Neural cell (in vitro differentiated cells): ENCODE measurements at regions not wholly inside any gene's neighbourhood (a gene's known extent, or its start where the extent isn't known, plus 50 kb on each side); places are given as distances from the start of the nearest gene placed in this dataset.

ENCODE experiments used
- H2AFZ ChIP-seq: fragments of 200-600, 300-800 bp; sonication (generic), shearing (Covaris generic); 2 replicates; pipeline ENCODE4 v1.6.0; 2014; ENCODE audit warnings: low read depth, mild to moderate bottlenecking, antibody characterized with exemption, low read length, moderate library complexity
- H3F3A ChIP-seq: fragments of 200-600 bp; shearing (Covaris generic); 2 replicates; pipeline ENCODE4 v1.6.1; 2016; ENCODE audit warnings: mild to moderate bottlenecking, moderate library complexity, mixed read lengths, antibody characterized with exemption, low read length; ENCODE audit not compliant: insufficient read depth, poor library complexity, severe bottlenecking
- H3K27ac ChIP-seq: fragments of 200-600, 300-800 bp; sonication (generic), shearing (Covaris generic); 2 replicates; pipeline ENCODE4 v1.5.1; 2014; ENCODE audit warnings: mild to moderate bottlenecking, low read length, moderate library complexity
- H3K27me3 ChIP-seq: fragments of 300-800, 200-600 bp; sonication (generic), shearing (Covaris generic); 2 replicates; pipeline ENCODE4 v1.6.0; 2014; ENCODE audit warnings: mild to moderate bottlenecking, low read depth, low read length, moderate library complexity; ENCODE audit not compliant: insufficient read depth
- H3K36me3 ChIP-seq: fragments of 300-800, 200-600 bp; sonication (generic), shearing (Covaris generic); 2 replicates; pipeline ENCODE4 v1.5.1; 2014; ENCODE audit warnings: mild to moderate bottlenecking, antibody characterized with exemption, low read length, moderate library complexity; ENCODE audit not compliant: insufficient read depth
- H3K4me2 ChIP-seq: fragments of 300-800, 200-600 bp; sonication (generic), shearing (Covaris generic); 2 replicates; pipeline ENCODE4 v1.6.0; 2014; ENCODE audit warnings: mild to moderate bottlenecking, low read length
- H3K4me3 ChIP-seq: fragments of 300-800, 200-600 bp; sonication (generic), shearing (Covaris generic); 2 replicates; pipeline ENCODE4 v1.5.1; 2014; ENCODE audit warnings: mild to moderate bottlenecking, low read length, moderate library complexity
- H3K79me2 ChIP-seq: fragments of 200-600 bp; shearing (Covaris generic); replicated peaks from 2 replicates; pipeline ENCODE4 v1.6.0; 2014; ENCODE audit warnings: mild to moderate bottlenecking, low read length, moderate library complexity; ENCODE audit not compliant: insufficient read depth
- H3K9ac ChIP-seq: fragments of 300-800, 200-600 bp; sonication (generic), shearing (Covaris generic); 2 replicates; pipeline ENCODE4 v1.6.1; 2016; ENCODE audit warnings: mild to moderate bottlenecking, low read length, mixed read lengths
- H3K9me2 ChIP-seq: fragments of 200-600 bp; shearing (Covaris generic); 2 replicates; pipeline ENCODE4 v1.6.1; 2016; ENCODE audit warnings: mild to moderate bottlenecking, low read length, mixed read lengths; ENCODE audit not compliant: insufficient read depth
- H3K9me3 ChIP-seq: fragments of 200-600, 300-800 bp; sonication (generic), shearing (Covaris generic); 2 replicates; pipeline ENCODE4 v1.6.1; 2016; ENCODE audit warnings: mild to moderate bottlenecking, mixed run types, low read length, moderate library complexity, mixed read lengths
- H4K20me1 ChIP-seq: fragments of 200-600 bp; shearing (Covaris generic); 2 replicates; pipeline ENCODE4 v1.6.1; 2016; ENCODE audit warnings: mild to moderate bottlenecking, mixed run types; ENCODE audit not compliant: insufficient read depth
- EP300 ChIP-seq: fragments of 450-650 bp; conservative IDR thresholded peaks from 2 replicates; pipeline ENCODE4 v1.6.1; 2014; ENCODE audit warnings: antibody characterized with exemption, mild to moderate bottlenecking, moderate library complexity; ENCODE audit not compliant: poor library complexity, severe bottlenecking
- EZH2 ChIP-seq: fragments of 200-600, 300-800 bp; shearing (Covaris generic), sonication (generic); IDR thresholded peaks from 2 replicates; pipeline ENCODE4 v1.6.1; 2014; ENCODE audit warnings: antibody characterized with exemption, low read length, borderline replicate concordance, mild to moderate bottlenecking; ENCODE audit not compliant: insufficient read depth, poor library complexity, severe bottlenecking
- MXI1 ChIP-seq: fragments of 450-650 bp; conservative IDR thresholded peaks from 2 replicates; pipeline ENCODE4 v1.6.1; 2014; ENCODE audit warnings: antibody characterized with exemption, mild to moderate bottlenecking; ENCODE audit not compliant: poor library complexity, severe bottlenecking
- POLR2AphosphoS5 ChIP-seq: IDR thresholded peaks from 2 replicates; pipeline ENCODE4 v1.6.1; 2012
- RAD21 ChIP-seq: fragments of 450-650 bp; conservative IDR thresholded peaks from 2 replicates; pipeline ENCODE4 v1.6.1; 2014; ENCODE audit warnings: antibody characterized with exemption, mild to moderate bottlenecking, moderate library complexity
- SMC3 ChIP-seq: fragments of 450-650 bp; conservative IDR thresholded peaks from 2 replicates; pipeline ENCODE4 v1.6.1; 2014; ENCODE audit warnings: antibody characterized with exemption, mild to moderate bottlenecking, moderate library complexity; ENCODE audit not compliant: poor library complexity
- TAF1 ChIP-seq: IDR thresholded peaks from 2 replicates; pipeline ENCODE4 v1.6.1; 2012; ENCODE audit warnings: low read depth
- small RNA-seq, 3 experiments: library from RNA; depleted of rRNA; stranded (forward); fragments of <200 nt; gene quantifications; one replicate each; pipeline ENCODE3, GENCODE V24; 2012
- TF ChIP-seq, protein P1 (sequence below): fragments of 450-650 bp; IDR thresholded peaks from 2 replicates; pipeline ENCODE4 v1.5.1; 2014; ENCODE audit warnings: antibody characterized with exemption, mild to moderate bottlenecking, moderate library complexity; ENCODE audit not compliant: poor library complexity, severe bottlenecking
- TF ChIP-seq, protein P2 (sequence below): IDR thresholded peaks from 2 replicates; pipeline ENCODE4 v1.6.1; 2012; ENCODE audit warnings: borderline replicate concordance

- H4K20me1 ChIP-seq = no peaks in the 10 kb centered on the region
- H3K4me2 ChIP-seq = no peak overlapping the region
- no peaks in the 10 kb centered on the region for H3K9me3 ChIP-seq
- H3K27ac ChIP-seq = no peak overlapping the region
- H3K4me3 ChIP-seq = no peak overlapping the region
- no peaks in the 10 kb centered on the region for H3K36me3 ChIP-seq
- TF ChIP-seq, protein P1, sequence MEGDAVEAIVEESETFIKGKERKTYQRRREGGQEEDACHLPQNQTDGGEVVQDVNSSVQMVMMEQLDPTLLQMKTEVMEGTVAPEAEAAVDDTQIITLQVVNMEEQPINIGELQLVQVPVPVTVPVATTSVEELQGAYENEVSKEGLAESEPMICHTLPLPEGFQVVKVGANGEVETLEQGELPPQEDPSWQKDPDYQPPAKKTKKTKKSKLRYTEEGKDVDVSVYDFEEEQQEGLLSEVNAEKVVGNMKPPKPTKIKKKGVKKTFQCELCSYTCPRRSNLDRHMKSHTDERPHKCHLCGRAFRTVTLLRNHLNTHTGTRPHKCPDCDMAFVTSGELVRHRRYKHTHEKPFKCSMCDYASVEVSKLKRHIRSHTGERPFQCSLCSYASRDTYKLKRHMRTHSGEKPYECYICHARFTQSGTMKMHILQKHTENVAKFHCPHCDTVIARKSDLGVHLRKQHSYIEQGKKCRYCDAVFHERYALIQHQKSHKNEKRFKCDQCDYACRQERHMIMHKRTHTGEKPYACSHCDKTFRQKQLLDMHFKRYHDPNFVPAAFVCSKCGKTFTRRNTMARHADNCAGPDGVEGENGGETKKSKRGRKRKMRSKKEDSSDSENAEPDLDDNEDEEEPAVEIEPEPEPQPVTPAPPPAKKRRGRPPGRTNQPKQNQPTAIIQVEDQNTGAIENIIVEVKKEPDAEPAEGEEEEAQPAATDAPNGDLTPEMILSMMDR = no peak
- TF ChIP-seq, protein P2, sequence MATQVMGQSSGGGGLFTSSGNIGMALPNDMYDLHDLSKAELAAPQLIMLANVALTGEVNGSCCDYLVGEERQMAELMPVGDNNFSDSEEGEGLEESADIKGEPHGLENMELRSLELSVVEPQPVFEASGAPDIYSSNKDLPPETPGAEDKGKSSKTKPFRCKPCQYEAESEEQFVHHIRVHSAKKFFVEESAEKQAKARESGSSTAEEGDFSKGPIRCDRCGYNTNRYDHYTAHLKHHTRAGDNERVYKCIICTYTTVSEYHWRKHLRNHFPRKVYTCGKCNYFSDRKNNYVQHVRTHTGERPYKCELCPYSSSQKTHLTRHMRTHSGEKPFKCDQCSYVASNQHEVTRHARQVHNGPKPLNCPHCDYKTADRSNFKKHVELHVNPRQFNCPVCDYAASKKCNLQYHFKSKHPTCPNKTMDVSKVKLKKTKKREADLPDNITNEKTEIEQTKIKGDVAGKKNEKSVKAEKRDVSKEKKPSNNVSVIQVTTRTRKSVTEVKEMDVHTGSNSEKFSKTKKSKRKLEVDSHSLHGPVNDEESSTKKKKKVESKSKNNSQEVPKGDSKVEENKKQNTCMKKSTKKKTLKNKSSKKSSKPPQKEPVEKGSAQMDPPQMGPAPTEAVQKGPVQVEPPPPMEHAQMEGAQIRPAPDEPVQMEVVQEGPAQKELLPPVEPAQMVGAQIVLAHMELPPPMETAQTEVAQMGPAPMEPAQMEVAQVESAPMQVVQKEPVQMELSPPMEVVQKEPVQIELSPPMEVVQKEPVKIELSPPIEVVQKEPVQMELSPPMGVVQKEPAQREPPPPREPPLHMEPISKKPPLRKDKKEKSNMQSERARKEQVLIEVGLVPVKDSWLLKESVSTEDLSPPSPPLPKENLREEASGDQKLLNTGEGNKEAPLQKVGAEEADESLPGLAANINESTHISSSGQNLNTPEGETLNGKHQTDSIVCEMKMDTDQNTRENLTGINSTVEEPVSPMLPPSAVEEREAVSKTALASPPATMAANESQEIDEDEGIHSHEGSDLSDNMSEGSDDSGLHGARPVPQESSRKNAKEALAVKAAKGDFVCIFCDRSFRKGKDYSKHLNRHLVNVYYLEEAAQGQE = no peak
- TF ChIP-seq RAD21 = no peak
- TF ChIP-seq TAF1 = no peak
- TF ChIP-seq SMC3 = no peak
- TF ChIP-seq EZH2 = no peak
- no peak for TF ChIP-seq MXI1
- TF ChIP-seq POLR2AphosphoS5 = no peak
- no peak for TF ChIP-seq EP300
- no peaks in the 10 kb centered on the region for H3F3A ChIP-seq
- no peak overlapping the region for H2AFZ ChIP-seq
- H3K27me3 ChIP-seq = no peaks in the 10 kb centered on the region
- H3K9ac ChIP-seq = no peak overlapping the region
- H3K79me2 ChIP-seq = no peaks in the 10 kb centered on the region
- no peaks in the 10 kb centered on the region for H3K9me2 ChIP-seq
These were observed 230.0 kb downstream of the MAGEE1 start for GRCh38 chrX:76657499-76657898.

Small RNA genes in the stretch of these regions (small RNA-seq; reads per million reads assigned to genes)
- gene RNA5SP508 = 0.97 to 8.1 (median 1.4) reads per million in 3 experiments
